Cardiac fibroblast (primary cell): ENCODE measurements at regions not wholly inside any gene's neighbourhood (a gene's known extent, or its start where the extent isn't known, plus 50 kb on each side); places are given as distances from the start of the nearest gene placed in this dataset.

ENCODE experiments used
- DNase-seq, 2 donors: peaks; one replicate each; pipeline versions ENCODE4 v3.0.0 to v3.0.0-alpha.2; 2010; ENCODE audit warnings: low read depth in 2 of 2
- H3K4me3 ChIP-seq, 2 donors: replicated peaks in 1 of 2; 1 replicate in 1 of 2; 2 replicates in 1 of 2; pipeline ENCODE4 v1.5.1; 2011; ENCODE audit warnings: low read depth in 2 of 2, low read length in 2 of 2, mild to moderate bottlenecking in 2 of 2, moderate library complexity in 1 of 2
- CTCF ChIP-seq: IDR thresholded peaks from one replicate; pipeline ENCODE4 v1.5.1; 2011; ENCODE audit warnings: low read depth, mild to moderate bottlenecking, low read length, inconsistent platforms

- no peak overlapping the region for H3K4me3 ChIP-seq
- no peak for DNase-seq
- no peak for TF ChIP-seq CTCF
Measured at GRCh38 chr2:16207151-16207550, 266.8 kb downstream of the MYCN start.

GRCh38 chr2:16206191-16206944 is 266.0 kb downstream of the MYCN start:
- TF ChIP-seq CTCF: no peak
- no peak for DNase-seq
- no peak overlapping the region for H3K4me3 ChIP-seq

- no peak overlapping the region for H3K4me3 ChIP-seq
- no peak for DNase-seq
- TF ChIP-seq CTCF: no peak
Measured at GRCh38 chr2:16205631-16206030, 265.3 kb downstream of the MYCN start.

- H3K4me3 ChIP-seq: no peak overlapping the region
- no peak for DNase-seq
- TF ChIP-seq CTCF: no peak
Measured at GRCh38 chr2:16204886-16205620, 264.7 kb downstream of the MYCN start.

- no peak for DNase-seq
- TF ChIP-seq CTCF: no peak
- no peak overlapping the region for H3K4me3 ChIP-seq
Measured at GRCh38 chr2:16204251-16204650, 263.9 kb downstream of the MYCN start.

GRCh38 chr2:16203691-16204090 is 263.3 kb downstream of the MYCN start:
- DNase-seq: no peak
- no peak for TF ChIP-seq CTCF
- no peak overlapping the region for H3K4me3 ChIP-seq
